ENCODE measurements at regions not wholly inside any gene's neighbourhood (a gene's known extent, or its start where the extent isn't known, plus 50 kb on each side); places are given as distances from the start of the nearest gene placed in this dataset.

GRCh38 chr18:76567835-76568445, 72.9 kb upstream of the ZNF516 start:
- DNase-seq: no peak

- no peak for DNase-seq
These were observed 71.9 kb upstream of the ZNF516 start for GRCh38 chr18:76566987-76567386.

- peak; percentile 96 for DNase-seq
These were observed 70.5 kb upstream of the ZNF516 start for GRCh38 chr18:76565238-76566173.

GRCh38 chr18:76564655-76565237, 69.7 kb upstream of the ZNF516 start:
- DNase-seq: no peak

- DNase-seq: peak; percentile 90
These were observed 69.1 kb upstream of the ZNF516 start for GRCh38 chr18:76564117-76564516.

- no peak for DNase-seq
These were observed 67.5 kb upstream of the ZNF516 start for GRCh38 chr18:76562286-76563122.

- DNase-seq: no peak
These were observed 64.0 kb upstream of the ZNF516 start for GRCh38 chr18:76558881-76559667.

- DNase-seq: no peak
These were observed 62.1 kb upstream of the ZNF516 start for GRCh38 chr18:76557026-76557575.

- DNase-seq: no peak
These were observed 59.6 kb upstream of the ZNF516 start for GRCh38 chr18:76554547-76555222.

- DNase-seq: peak; percentile 82
These were observed 58.9 kb upstream of the ZNF516 start for GRCh38 chr18:76553715-76554546.

- DNase-seq: no peak
These were observed 53.5 kb upstream of the ZNF516 start for GRCh38 chr18:76548541-76548940.

- no peak for DNase-seq
These were observed 52.3 kb upstream of the ZNF516 start for GRCh38 chr18:76547296-76547695.

- DNase-seq: no peak
These were observed 51.4 kb upstream of the ZNF516 start for GRCh38 chr18:76546436-76546835.

GRCh38 chr18:76546088-76546435, 51.0 kb upstream of the ZNF516 start:
- no peak for DNase-seq

- no peak for DNase-seq
These were observed 50.5 kb upstream of the ZNF516 start for GRCh38 chr18:76545433-76546087.

GRCh38 chr18:76544511-76545345, 49.7 kb upstream of the ZNF516 start:
- DNase-seq: no peak
